Activated CD4-positive, alpha-beta T cell treated with anti-CD3 and anti-CD28 coated beads, Interleukin-2, amount 50 U/mL, for 4 hours (primary cell): ENCODE measurements at regions not wholly inside any gene's neighbourhood (a gene's known extent, or its start where the extent isn't known, plus 50 kb on each side); places are given as distances from the start of the nearest gene placed in this dataset.
"Not testable (repeated sequence)": the region's sequence is repeated elsewhere in the genome, so short reads cannot be mapped to it uniquely, and the experiment has no call there.

Experiments used
- DNase-seq, 2 experiments: peaks; one replicate each; pipeline ENCODE4 v3.0.0-alpha.2; 2020

DNA sequence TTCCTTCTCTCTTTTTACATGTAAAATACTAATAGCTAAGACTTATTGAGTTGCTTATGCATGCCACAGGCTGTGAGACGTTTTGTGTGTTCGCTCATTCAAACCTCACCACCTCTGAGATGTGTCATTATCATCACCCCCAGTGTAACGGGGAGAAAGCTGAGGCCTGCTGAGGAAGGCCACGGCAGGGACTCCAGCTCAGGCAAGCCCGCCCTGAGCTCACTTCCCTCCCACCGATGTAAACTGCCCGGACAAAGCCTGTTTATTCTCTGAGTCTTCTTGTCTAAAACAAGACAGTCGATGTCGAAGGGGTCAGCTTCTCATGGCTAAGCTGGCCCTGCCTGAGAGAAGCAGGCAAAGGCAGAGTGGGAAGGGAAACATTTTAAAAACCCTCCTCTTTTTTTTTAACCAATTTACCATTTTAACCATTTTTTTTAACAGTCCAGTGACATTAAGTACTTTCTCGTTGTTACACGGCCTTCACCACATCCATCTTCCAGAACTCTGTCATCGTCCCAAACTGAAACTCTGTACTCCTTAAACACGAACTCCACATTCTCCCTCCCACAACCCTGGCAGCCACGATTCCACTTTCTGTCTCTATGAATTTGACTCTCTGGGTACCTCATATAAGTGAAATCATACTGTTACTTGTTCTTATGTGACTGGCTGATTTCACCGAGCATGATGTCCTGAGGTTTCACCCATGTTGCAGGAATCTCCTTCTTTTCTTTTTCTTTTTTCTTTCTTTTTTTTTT, 204.8 kb upstream of the GALNT2 start:
- DNase-seq: no peak

GRCh38 chr1:229863651-229864545, 203.1 kb upstream of the GALNT2 start:
- DNase-seq: no peak

GRCh38 chr1:229864686-229865230, 202.3 kb upstream of the GALNT2 start:
- DNase-seq: no peak

DNA sequence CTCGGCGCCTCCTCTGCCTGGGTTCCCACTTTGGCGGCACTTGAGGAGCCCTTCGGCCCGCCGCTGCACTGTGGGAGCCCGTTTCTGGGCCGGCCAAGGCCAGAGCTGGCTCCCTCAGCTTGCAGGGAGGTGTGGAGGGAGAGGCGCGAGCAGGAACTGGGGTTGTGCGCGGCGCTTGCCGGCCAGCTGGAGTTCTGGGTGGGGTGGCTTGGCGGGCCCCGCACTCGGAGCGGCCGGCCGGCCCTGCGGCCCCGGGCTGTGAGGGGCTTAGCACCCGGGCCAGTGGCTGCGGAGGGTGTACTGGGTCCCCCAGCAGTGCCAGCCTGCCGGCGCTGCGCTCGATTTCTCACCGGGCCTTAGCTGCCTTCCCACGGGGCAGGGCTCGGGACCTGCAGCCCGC, 201.7 kb upstream of the GALNT2 start:
- not testable (repeated sequence) for DNase-seq

DNA sequence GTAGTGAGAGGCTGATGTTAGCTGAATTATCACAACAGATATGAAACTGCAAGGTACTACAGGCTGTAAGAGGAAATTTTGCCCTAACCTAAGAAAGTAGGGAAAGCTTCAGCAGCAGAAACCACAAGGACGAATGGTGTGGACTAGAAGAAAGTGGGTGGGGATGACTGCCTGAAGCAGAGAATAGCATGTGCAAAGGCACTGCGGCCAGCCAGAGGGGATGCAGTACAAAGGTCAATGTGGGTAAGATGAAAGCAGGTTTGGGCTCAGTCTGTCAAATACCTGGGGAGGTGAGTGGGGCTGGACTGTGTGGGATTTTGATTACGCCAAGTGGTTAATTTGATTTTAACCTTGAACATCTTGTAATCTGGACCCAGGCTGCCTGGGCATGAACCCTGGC, 199.3 kb upstream of the GALNT2 start:
- no peak for DNase-seq

- no peak for DNase-seq
Measured at GRCh38 chr1:229869240-229869639, 197.8 kb upstream of the GALNT2 start.

- no peak for DNase-seq
Measured at GRCh38 chr1:229869687-229870086, 197.4 kb upstream of the GALNT2 start.

DNA sequence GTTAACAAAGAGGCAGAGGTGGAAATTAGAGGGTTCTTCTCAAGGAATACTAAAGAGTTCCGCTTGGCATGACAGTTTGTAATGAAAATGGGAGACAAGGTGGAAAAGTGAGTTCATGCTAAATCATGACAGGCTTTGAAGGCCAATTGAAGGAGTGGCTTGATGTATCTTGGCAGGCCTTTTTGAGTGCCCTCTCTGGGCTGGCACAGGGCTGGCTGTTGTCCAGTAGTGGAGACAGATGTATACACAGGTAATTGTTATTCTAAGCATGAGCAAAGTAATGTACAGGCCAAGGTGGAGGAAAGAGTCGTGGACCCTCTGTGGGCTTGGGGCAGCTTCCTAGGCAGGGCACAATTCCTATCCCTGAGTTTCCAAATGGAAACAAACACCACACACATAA, 196.7 kb upstream of the GALNT2 start:
- DNase-seq: no peak

- no peak for DNase-seq
Measured at GRCh38 chr1:229871078-229871676, 195.9 kb upstream of the GALNT2 start.

DNA sequence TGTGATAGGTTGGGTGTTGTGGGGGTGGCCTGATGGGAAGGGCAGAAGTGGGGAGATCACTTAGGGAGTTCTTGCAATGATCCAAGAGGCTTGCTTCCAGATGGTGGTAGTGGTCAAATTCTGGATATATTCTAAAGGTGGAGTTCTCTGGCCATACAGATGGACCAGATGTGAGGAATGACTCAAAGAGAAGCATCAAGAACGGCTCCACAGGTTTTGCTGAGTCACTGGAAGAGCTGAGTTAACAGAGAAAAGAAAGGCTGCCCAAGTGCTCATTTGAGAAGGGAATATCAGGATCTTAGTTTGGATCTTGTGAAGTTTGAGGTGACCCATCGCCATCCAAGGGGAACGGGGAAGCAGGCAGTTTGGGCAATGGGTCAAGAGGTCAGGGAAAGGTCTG, 192.9 kb upstream of the GALNT2 start:
- DNase-seq: no peak

GRCh38 chr1:229874609-229875008, 192.4 kb upstream of the GALNT2 start:
- DNase-seq: no peak

- no peak for DNase-seq
Measured at GRCh38 chr1:229875086-229875485, 192.0 kb upstream of the GALNT2 start.

DNA sequence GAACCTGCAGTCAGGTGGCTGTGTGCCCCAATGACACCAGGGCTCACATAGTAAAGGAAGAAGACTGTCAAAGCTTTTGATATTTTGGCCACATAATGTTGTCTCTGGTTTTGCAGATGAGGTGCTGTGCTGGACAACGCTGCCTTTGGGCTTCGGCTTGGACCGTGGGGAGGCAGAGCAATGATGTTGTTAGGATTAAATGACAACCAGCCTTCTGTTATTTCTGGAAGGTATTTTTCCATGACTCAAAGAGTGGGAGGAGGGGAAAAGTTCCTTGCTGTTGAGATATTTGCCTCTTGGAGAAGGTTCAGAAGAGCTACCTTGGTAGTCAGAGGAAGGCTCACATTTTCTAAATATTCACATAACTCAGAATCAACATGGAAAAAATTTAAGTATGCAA, 187.3 kb upstream of the GALNT2 start:
- DNase-seq: no peak

DNA sequence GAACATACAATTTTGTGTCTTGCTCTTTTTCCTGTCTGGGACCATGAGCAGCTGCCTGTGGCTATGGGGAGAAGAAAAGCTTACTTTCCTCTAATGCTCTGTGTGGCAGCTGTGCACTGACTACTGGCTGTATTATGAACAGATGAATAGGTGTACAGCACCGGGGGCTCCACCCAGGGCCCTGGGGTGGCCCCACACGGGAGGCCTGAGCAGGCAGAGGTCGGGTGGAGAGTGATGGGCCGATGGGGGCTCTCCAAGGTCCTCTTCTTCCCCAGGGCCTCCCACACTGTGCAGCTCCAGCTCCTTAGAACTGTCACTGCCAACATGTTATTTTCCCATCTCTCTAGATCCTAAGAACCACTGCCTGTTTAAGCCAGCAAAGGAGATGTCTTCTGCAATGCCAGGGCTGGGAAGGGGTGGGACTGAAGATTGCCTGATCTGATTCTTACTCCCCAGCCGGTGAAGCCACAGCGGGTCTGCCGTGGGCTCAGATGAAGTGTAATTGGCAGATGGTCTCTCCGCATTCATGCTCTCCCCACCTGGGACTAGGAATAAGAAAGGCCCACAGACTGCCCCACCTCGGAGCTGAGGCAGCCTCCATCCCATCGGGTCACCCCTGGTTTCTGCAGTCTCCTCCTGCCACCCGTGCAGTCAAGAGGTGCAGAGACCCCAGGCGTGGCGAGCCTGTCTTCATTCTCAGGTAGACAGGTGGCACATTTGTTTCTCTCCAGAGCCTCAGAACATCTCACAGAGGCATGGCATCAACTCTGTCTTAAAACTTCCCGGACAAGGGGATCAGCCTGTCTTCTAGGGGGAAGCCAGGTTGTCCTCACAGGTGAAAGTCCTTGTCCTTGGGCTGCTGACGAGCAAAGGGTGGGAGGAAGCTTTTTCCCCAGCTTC, 186.5 kb upstream of the GALNT2 start:
- no peak for DNase-seq

GRCh38 chr1:229882621-229883020, 184.4 kb upstream of the GALNT2 start:
- DNase-seq: no peak

DNA sequence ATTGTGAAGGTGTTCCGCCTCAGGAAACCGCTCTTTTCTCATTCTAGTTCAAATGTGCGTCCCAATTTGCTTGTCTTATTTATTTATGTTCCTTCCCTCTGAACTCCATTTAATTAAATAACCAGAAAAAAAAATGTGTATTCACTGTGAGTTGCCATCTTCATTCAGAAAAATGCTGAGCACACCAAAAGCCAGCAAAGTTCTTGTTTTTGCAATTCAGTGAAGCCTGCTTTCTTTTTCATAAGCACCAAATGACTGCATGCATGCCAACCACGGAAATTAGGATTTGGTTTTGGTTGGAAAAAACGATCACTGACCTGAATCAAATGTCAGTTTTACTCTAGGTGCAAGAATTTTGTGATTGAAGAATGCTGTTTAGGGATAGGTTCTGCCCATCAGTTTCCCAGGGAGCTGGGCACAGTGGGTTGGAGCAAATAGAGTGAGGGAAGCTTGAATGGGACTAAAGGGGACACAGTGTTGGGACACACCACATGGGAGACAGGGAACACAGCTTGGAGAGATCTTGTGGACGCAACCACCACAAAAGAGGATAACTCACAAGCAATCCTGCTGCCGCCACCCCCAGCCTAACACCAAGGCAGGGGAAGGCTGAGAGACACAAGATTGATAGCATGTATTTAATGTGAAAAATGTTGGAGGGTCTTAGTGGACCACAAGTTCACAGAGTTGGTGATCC, 183.4 kb upstream of the GALNT2 start:
- DNase-seq: no peak

DNA sequence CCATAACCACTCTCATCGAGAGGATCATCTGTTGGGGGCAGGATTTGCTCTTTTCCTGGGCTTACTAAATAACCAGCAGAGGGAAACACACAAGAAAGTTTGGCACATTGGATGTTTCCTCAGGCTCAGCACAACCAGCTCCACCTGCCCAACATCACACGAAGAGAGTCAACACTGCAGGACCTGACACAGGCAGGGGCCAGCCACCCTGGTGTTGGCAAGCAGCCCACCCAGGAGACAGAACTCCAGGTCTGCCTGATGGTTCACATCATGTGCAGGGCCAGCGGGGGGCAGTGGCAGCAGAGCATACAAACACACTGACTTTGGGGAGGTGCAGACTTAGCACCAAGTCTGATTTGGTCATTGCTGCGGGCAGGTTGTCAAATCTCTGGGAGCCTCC, 182.3 kb upstream of the GALNT2 start:
- DNase-seq: no peak

DNA sequence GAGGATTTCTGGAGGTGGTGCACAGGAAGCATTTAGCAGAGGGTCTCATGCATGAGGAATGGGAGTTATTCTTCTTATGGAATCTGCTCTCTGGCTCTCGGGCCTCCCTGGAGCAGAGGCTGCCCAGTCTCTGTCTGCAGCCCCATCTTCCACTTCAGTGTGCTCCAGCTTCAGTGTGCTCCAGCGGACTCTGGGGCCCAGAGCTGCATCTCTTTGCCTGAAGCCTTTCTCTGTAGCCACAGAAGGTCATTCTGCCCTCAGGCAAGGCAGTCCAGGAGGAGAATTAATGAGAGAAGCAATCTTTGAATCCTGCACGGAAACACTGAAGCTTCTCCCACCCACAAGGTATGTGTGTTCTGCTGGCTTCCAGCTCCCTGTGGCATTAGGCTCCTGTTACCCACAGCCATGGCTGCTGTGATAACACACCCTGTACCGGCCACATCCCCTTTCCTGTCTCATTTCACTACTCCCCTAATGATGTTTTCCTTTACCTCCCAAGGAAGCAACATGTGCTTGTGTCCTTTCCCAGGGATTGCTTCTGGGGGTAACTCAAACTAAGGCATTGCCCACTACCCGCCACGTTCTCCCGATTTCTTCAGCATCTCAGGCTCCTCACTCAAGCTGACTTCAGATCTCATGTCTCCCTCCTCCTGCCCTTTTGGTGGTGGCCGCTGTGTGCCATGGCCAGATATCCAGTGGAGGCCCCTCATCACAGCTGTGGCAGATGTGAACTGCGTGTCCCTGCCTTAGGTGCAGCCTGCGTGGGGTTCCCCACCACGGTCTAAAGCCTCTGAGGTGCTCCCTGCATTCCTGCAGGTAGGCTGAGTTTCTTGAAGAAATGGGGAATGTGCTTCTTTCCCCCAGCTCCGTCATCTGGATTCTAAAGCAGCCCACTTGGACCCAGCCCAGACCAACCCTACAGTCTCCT, 181.2 kb upstream of the GALNT2 start:
- no peak for DNase-seq

DNA sequence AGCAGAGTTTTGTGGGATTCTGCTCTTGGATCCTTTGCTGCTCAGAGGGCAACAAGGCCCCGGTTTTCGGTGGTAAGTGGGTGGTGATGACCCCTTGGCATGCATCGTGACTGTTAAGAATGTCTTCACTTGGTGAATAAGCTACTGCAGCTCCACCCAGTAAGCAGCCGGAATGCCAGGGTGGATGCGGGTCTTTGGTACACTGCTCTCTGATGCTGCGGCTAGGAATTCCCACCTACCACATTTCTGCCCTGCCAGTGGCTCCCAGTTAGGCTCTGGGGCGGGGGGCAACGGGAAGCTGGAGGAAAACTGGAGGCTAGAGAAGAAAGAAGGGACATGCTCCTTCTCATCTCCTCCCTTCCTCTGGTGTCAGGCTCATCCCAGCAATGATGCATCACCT, 180.4 kb upstream of the GALNT2 start:
- no peak for DNase-seq

GRCh38 chr1:229887043-229887822, 179.8 kb upstream of the GALNT2 start:
- no peak for DNase-seq
